ENCODE measurements at regions not wholly inside any gene's neighbourhood (a gene's known extent, or its start where the extent isn't known, plus 50 kb on each side); places are given as distances from the start of the nearest gene placed in this dataset.

DNA sequence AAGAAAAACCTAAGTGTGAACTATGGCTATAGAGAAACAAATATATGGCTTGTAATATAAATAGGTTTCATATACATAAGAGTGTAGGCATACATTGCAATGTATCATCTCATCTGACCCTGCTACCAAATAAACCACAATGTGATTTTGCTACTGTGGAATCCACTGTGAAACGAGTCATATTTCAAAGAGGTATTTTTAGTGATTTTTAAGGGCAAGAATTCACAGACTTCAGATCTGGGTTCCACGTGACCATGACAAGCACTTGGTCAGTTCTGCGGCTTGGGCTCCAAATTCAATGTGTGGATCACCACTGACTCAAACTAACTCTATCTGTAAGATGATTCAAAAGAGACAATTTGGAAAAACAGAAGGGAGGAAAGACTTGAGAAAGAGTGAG, 147.0 kb upstream of the ERG start:
- DNase-seq (ENCODE audit: low read depth, low spot score) (no peak), FAIRE-seq (no peak)
- peaks cover 24 to 34% of the 10 kb centered on the region in 2 experiments for H3K27me3 ChIP-seq (ENCODE audit: control insufficient read depth in 2 of 2, insufficient read depth in 2 of 2, low read length in 2 of 2)
- dilution Hi-C loops (cut with MboI; ENCODE audit: extremely low pct_ligation_motif_present, low sequenced_read_pairs), result no loop called here
- intact Hi-C loops (cut with micrococcal nuclease), result no loop called here
- H3K4me2 ChIP-seq (ENCODE audit: insufficient read depth, low read length), result no peak overlapping the region
- H3K9me1 ChIP-seq (replicated peaks; ENCODE audit: control insufficient read depth, extremely low read depth, insufficient read depth, low read length), result no peaks in the 10 kb centered on the region
- no peak overlapping the region for H3K9ac ChIP-seq (replicated peaks; ENCODE audit: extremely low read depth, insufficient read depth, low read length)
- H3K9me3 ChIP-seq (replicated peaks; ENCODE audit: control insufficient read depth, insufficient read depth, low read length), result no peaks in the 10 kb centered on the region
- no peaks in the 10 kb centered on the region for H3K4me1 ChIP-seq (ENCODE audit: control insufficient read depth, extremely low read depth, insufficient read depth, low read length)
- H2AFZ ChIP-seq (ENCODE audit: low read depth, low read length), result no peak overlapping the region
- no TSS peak for BruUV-seq (replicated peaks)
- ChIA-PET POLR2A (no interaction called here), CTCF (no interaction called here)
- H3K4me3 ChIP-seq (replicated peaks in 1 of 3; ENCODE audit: insufficient read depth in 1 of 3, low read depth in 1 of 3, low read length in 3 of 3), result no peak overlapping the region
- H3K27ac ChIP-seq (ENCODE audit: insufficient read depth, low read depth, low read length), result no peak overlapping the region
- no peak for TF ChIP-seq CTCF (IDR thresholded peaks at IDR 0.05; ENCODE audit: extremely low read depth in 1 of 2, insufficient read depth in 1 of 2, low read depth in 1 of 2, low read length in 2 of 2)
- no peak for TF ChIP-seq MYC (IDR thresholded peaks at IDR 0.05; ENCODE audit: low read depth, low read length)
- no peak for TF ChIP-seq GATA2 (IDR thresholded peaks at IDR 0.05; ENCODE audit: insufficient read depth, insufficient read length, low read depth, low read length)
- TF ChIP-seq FOS (IDR thresholded peaks at IDR 0.05; ENCODE audit: borderline replicate concordance, insufficient read depth, low read length), result no peak
- no peak for TF ChIP-seq POLR2A (IDR thresholded peaks at IDR 0.05; ENCODE audit: low read depth, low read length)
- no peak for TF ChIP-seq EZH2 (IDR thresholded peaks at IDR 0.05; ENCODE audit: borderline replicate concordance, low read depth, low read length, severe bottlenecking)
- TF ChIP-seq, protein P1, sequence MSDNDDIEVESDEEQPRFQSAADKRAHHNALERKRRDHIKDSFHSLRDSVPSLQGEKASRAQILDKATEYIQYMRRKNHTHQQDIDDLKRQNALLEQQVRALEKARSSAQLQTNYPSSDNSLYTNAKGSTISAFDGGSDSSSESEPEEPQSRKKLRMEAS (IDR thresholded peaks at IDR 0.05; ENCODE audit: insufficient read depth, insufficient read length), result no peak
- no peak for TF ChIP-seq JUN (IDR thresholded peaks at IDR 0.05; ENCODE audit: borderline replicate concordance, insufficient read depth, insufficient read length, low read depth)
- TF ChIP-seq POLR2AphosphoS5 (IDR thresholded peaks at IDR 0.05; ENCODE audit: insufficient read depth, low read depth, low read length), result no peak
- no peaks in the 10 kb centered on the region for H3K36me3 ChIP-seq (ENCODE audit: control insufficient read depth in 2 of 2, extremely low read depth in 1 of 2, insufficient read depth in 2 of 2, low read length in 2 of 2)
- H3K79me2 ChIP-seq (ENCODE audit: control insufficient read depth, insufficient read depth, low read length), result no peaks in the 10 kb centered on the region
- no peaks in the 10 kb centered on the region for H4K20me1 ChIP-seq (replicated peaks; ENCODE audit: control insufficient read depth, extremely low read depth, insufficient read depth, low read length)

All from endothelial cell of umbilical vein (primary cell).